CD14-positive monocyte (primary cell): ENCODE measurements at regions not wholly inside any gene's neighbourhood (a gene's known extent, or its start where the extent isn't known, plus 50 kb on each side); places are given as distances from the start of the nearest gene placed in this dataset.

Experiments used
- DNase-seq, 3 donors: peaks; one replicate each; pipeline ENCODE4 v3.0.0-alpha.2; 2011 to 2022
- H2AFZ ChIP-seq: 2 replicates; pipeline ENCODE4 v1.6.0; 2012; ENCODE audit warnings: mild to moderate bottlenecking, low read depth, low read length, inconsistent platforms; ENCODE audit not compliant: insufficient read depth, poor library complexity, severe bottlenecking
- H3K27ac ChIP-seq, 2 donors: 1 replicate in 1 of 2; 2 replicates in 1 of 2; pipeline ENCODE4 v1.5.1; 2012 to 2013; ENCODE audit warnings: low read length in 2 of 2, control low read depth in 1 of 2, inconsistent platforms in 1 of 2, low read depth in 1 of 2, mild to moderate bottlenecking in 1 of 2
- H3K27me3 ChIP-seq, 2 donors: one replicate each; pipeline versions ENCODE4 v1.6.0 to v1.6.1; 2011 to 2013; ENCODE audit warnings: low read length in 2 of 2; ENCODE audit not compliant: control insufficient read depth in 2 of 2, insufficient read depth in 2 of 2
- H3K36me3 ChIP-seq, 2 donors: replicated peaks in 1 of 2; 1 replicate in 1 of 2; 2 replicates in 1 of 2; pipeline versions ENCODE4 v1.5.1 to v1.6.1; 2012 to 2013; ENCODE audit warnings: low read length in 2 of 2, control low read depth in 1 of 2, inconsistent platforms in 1 of 2, mild to moderate bottlenecking in 1 of 2; ENCODE audit not compliant: insufficient read depth in 2 of 2, control insufficient read depth in 1 of 2
- H3K4me1 ChIP-seq, 2 donors: 1 replicate in 1 of 2; 2 replicates in 1 of 2; pipeline versions ENCODE4 v1.5.1 to v1.6.1; 2012 to 2013; ENCODE audit warnings: low read length in 2 of 2, control low read depth in 1 of 2, inconsistent platforms in 1 of 2, mild to moderate bottlenecking in 1 of 2, moderate library complexity in 1 of 2; ENCODE audit not compliant: insufficient read depth in 2 of 2, control insufficient read depth in 1 of 2
- H3K4me2 ChIP-seq: replicated peaks from 2 replicates; pipeline ENCODE3; 2012; ENCODE audit warnings: low read length, moderate library complexity, mild to moderate bottlenecking; ENCODE audit not compliant: poor library complexity, severe bottlenecking; ENCODE audit errors: extremely low read depth
- H3K4me3 ChIP-seq, 3 experiments: fragments of 200-600 bp in 1 of 3; sonication (generic) in 1 of 3; replicated peaks in 1 of 3; 1 replicate in 2 of 3; 2 replicates in 1 of 3; pipeline ENCODE4 v1.5.1; 2011 to 2013; ENCODE audit warnings: low read length in 3 of 3, mild to moderate bottlenecking in 3 of 3, control low read depth in 2 of 3, low read depth in 2 of 3, inconsistent platforms in 1 of 3, moderate library complexity in 1 of 3
- H3K79me2 ChIP-seq: 2 replicates; pipeline ENCODE4 v1.6.0; 2012; ENCODE audit warnings: mild to moderate bottlenecking, control low read depth, inconsistent platforms, low read length, moderate library complexity; ENCODE audit not compliant: insufficient read depth
- H3K9ac ChIP-seq: 2 replicates; pipeline ENCODE4 v1.6.0; 2017; ENCODE audit warnings: low read length, mild to moderate bottlenecking; ENCODE audit not compliant: insufficient read depth, poor library complexity, severe bottlenecking
- H3K9me3 ChIP-seq, 2 donors: replicated peaks in 1 of 2; 1 replicate in 1 of 2; 2 replicates in 1 of 2; pipeline versions ENCODE4 v1.5.1 to v1.6.1; 2012 to 2013; ENCODE audit warnings: low read length in 2 of 2, control low read depth in 1 of 2; ENCODE audit not compliant: control insufficient read depth in 1 of 2, insufficient read depth in 1 of 2
- H4K20me1 ChIP-seq: 2 replicates; pipeline ENCODE4 v1.6.0; 2012; ENCODE audit warnings: mild to moderate bottlenecking, low read length, control low read depth, moderate library complexity; ENCODE audit not compliant: insufficient read depth
- H3K27ac Mint-ChIP-seq, 7 donors: one replicate each; pipeline ENCODE4 v1.8.0; 2020; ENCODE audit warnings: mild to moderate bottlenecking in 7 of 7, mixed read lengths in 7 of 7, moderate library complexity in 6 of 7, inconsistent platforms in 2 of 7
- H3K27me3 Mint-ChIP-seq, 3 donors: one replicate each; pipeline ENCODE4 v1.8.0; 2021 to 2022; ENCODE audit warnings: low read depth in 3 of 3, mild to moderate bottlenecking in 3 of 3, mixed read lengths in 3 of 3, moderate library complexity in 3 of 3, inconsistent platforms in 1 of 3
- H3K36me3 Mint-ChIP-seq, 2 donors: one replicate each; pipeline ENCODE4 v1.8.0; 2020; ENCODE audit warnings: mixed read lengths in 2 of 2, inconsistent platforms in 1 of 2, mild to moderate bottlenecking in 1 of 2
- H3K4me1 Mint-ChIP-seq: one replicate; pipeline ENCODE4 v1.8.0; 2020; ENCODE audit warnings: mild to moderate bottlenecking, mixed read lengths
- H3K4me3 Mint-ChIP-seq, 2 donors: one replicate each; pipeline ENCODE4 v1.8.0; 2020; ENCODE audit warnings: mild to moderate bottlenecking in 2 of 2, mixed read lengths in 2 of 2, moderate library complexity in 1 of 2
- H3K9me3 Mint-ChIP-seq, 7 donors: one replicate each; pipeline ENCODE4 v1.8.0; 2020 to 2022; ENCODE audit warnings: mixed read lengths in 7 of 7, mild to moderate bottlenecking in 6 of 7, moderate library complexity in 6 of 7, inconsistent platforms in 2 of 7
- WGBS: methylation state at CpG from one replicate; pipeline ENCODE4 v1.1.5; 2013; ENCODE audit warnings: missing lambda C conversion rate; ENCODE audit not compliant: insufficient coverage; 5-methylcytosine and 5-hydroxymethylcytosine counted together
- intact Hi-C, 2 donors: fragments of 100-400 bp; cut with micrococcal nuclease; formaldehyde crosslinking; loops; one replicate each; pipeline versions ENCODE4 v1.15.0 to v1.15.1; 2023
- TF ChIP-seq, protein P1 (sequence below): fragments of 200-600 bp; IDR thresholded peaks from one replicate; pipeline ENCODE4 v1.8.0; 2022; ENCODE audit warnings: antibody characterized with exemption, mild to moderate bottlenecking

DNA sequence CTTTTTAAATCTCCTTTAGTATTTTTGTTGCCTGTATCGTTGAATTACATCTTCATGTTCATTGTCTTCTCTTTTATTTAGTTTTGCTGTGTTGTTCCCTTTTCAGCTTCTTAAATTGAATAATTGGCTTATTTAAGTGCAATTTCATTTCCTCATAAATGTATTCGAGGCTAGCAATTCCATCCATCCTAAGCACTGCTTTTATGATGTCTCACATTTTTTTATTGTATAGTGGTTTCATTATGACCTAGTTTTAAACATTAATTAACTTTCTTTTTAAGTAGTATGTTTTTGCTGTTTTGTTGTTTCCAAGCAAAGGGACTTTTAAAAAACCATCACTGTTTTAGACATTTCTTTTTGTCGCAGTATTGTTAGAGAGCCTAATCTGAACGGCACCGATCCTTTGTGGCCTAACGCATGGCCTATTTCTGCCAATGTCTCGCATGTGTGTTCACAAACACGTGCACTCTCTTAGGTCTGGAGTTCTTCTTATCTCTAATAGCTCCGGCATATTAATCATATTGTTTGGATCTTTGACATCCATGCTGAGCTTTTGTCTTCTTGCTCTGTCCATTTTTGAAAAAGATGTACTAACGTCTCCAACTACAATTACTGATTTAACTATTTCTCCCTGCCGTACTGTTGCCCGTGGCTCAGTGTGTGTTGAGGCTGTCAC is 59.6 kb upstream of the ZNF516 start:
- peak overlapping the region; percentile 73 to 87 for H3K27ac ChIP-seq
- H3K27me3 ChIP-seq = no peaks in the 10 kb centered on the region
- H3K4me1 ChIP-seq = peaks cover 51 to 69% of the 10 kb centered on the region in 2 donors
- Mint-ChIP-seq H3K27ac (peak overlapping the region; percentile 91 to 97 (median 96)), H3K4me3 (peak overlapping the region in 1 of 2 donors; percentile 79), H3K27me3 (peaks cover 0 to 6% (median 1%) of the 10 kb centered on the region in 3 donors), H3K9me3 (peaks cover 0 to 3% (median 0%) of the 10 kb centered on the region in 7 donors), H3K36me3 (no peaks in the 10 kb centered on the region), H3K4me1 (peaks cover 62% of the 10 kb centered on the region)
- peak overlapping the region; percentile 68 for H3K4me2 ChIP-seq
- no peak for DNase-seq
- H3K9ac ChIP-seq = no peak overlapping the region
- peaks cover 4% of the 10 kb centered on the region for H3K79me2 ChIP-seq
- intact Hi-C loops = no loop called here
- peak overlapping the region in 1 of 3 experiments; percentile 61 for H3K4me3 ChIP-seq
- TF ChIP-seq, protein P1, sequence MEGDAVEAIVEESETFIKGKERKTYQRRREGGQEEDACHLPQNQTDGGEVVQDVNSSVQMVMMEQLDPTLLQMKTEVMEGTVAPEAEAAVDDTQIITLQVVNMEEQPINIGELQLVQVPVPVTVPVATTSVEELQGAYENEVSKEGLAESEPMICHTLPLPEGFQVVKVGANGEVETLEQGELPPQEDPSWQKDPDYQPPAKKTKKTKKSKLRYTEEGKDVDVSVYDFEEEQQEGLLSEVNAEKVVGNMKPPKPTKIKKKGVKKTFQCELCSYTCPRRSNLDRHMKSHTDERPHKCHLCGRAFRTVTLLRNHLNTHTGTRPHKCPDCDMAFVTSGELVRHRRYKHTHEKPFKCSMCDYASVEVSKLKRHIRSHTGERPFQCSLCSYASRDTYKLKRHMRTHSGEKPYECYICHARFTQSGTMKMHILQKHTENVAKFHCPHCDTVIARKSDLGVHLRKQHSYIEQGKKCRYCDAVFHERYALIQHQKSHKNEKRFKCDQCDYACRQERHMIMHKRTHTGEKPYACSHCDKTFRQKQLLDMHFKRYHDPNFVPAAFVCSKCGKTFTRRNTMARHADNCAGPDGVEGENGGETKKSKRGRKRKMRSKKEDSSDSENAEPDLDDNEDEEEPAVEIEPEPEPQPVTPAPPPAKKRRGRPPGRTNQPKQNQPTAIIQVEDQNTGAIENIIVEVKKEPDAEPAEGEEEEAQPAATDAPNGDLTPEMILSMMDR = no peak
- no peaks in the 10 kb centered on the region for H4K20me1 ChIP-seq
- H3K9me3 ChIP-seq = no peaks in the 10 kb centered on the region
- 62% methylated on average over 7 of the region's 12 CpGs for WGBS
- H2AFZ ChIP-seq = no peak overlapping the region
- no peaks in the 10 kb centered on the region for H3K36me3 ChIP-seq

DNA sequence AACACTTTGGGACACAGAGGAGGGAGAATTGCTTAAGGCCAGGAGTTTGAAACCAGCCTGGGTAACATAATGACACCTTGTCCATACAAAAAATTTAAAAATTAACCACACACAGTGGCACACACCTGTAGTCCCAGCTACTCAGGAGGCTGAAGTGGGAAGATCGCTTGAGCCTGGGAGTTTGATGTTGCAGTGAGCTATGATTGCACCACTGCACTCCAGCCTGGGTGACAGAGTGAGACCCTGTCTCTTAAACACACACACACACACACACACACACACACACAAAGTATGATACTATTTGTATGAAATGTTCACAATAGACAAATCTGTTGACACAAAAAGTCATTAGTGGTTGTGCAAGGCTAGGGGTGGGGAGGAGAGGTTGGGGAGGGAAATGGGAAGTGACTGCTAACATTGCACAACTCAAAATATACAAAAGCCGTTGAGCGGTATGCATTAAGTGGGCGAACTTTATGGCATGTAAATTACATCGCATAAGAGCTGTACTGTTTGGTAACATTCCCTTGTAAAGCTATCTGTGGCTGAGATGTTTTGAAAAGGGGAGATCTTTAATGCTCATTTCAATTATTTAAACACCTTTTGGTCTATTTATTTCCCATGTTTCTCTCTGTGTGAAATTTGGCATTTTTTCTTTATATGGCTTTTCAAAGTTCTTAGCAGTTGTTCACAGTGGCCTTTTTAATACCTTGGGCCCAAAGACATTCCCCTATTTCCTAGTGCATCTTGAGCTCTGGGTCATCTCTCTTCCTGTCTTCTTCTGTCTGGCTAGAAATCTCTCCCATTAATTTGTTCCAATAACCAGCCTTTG is 58.9 kb upstream of the ZNF516 start:
- H2AFZ ChIP-seq = no peak overlapping the region
- no peaks in the 10 kb centered on the region for H3K36me3 ChIP-seq
- Mint-ChIP-seq H3K36me3 (no peaks in the 10 kb centered on the region), H3K4me3 (peak overlapping the region; percentile 24 to 79), H3K4me1 (peaks cover 56% of the 10 kb centered on the region), H3K27me3 (peaks cover 0 to 4% (median 1%) of the 10 kb centered on the region in 3 donors), H3K9me3 (peaks cover 0 to 3% (median 0%) of the 10 kb centered on the region in 7 donors), H3K27ac (peak overlapping the region; percentile 91 to 97 (median 96))
- intact Hi-C loops = no loop called here
- peaks cover 4% of the 10 kb centered on the region for H3K79me2 ChIP-seq
- H3K4me2 ChIP-seq = peak overlapping the region; percentile 68
- WGBS = no CpG with 5 or more reads among the region's 5 CpGs
- H3K9me3 ChIP-seq = no peaks in the 10 kb centered on the region
- H3K27ac ChIP-seq = peak overlapping the region; percentile 75 to 87
- H3K27me3 ChIP-seq = no peaks in the 10 kb centered on the region
- TF ChIP-seq, protein P1 = no peak
- peaks cover 46 to 63% of the 10 kb centered on the region in 2 donors for H3K4me1 ChIP-seq
- H3K9ac ChIP-seq = no peak overlapping the region
- peak; percentile 86 to 93 (median 90) for DNase-seq
- no peaks in the 10 kb centered on the region for H4K20me1 ChIP-seq
- peak overlapping the region in 2 of 3 experiments; percentile 27 to 61 for H3K4me3 ChIP-seq
